ENCODE measurements at regions not wholly inside any gene's neighbourhood (a gene's known extent, or its start where the extent isn't known, plus 50 kb on each side); places are given as distances from the start of the nearest gene placed in this dataset.

DNA sequence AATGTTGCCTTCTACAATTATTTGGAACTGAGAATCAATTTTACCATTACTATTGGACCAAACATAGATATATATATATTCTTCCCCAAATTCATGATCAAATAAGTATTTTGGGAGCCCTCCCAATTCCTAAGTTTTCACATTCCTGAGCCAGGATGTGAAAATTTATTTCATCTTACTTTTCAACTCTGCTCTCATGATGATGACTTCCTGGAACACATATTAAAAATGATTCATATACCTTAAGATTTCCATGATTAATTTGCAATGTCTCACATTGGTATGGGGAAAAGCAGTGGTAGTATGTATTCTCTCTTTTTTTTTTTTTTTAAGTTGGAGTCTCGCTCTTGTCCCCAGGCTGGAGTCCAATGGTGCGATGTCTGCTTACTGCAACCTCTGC, 596.1 kb upstream of the ZEB2 start:
- H3K27me3 ChIP-seq (ENCODE audit: control insufficient read depth in 1 of 2, insufficient read depth in 2 of 2, low read length in 1 of 2), result no peaks in the 10 kb centered on the region
- no peaks in the 10 kb centered on the region for H3K36me3 ChIP-seq (ENCODE audit: control insufficient read depth in 1 of 2, insufficient read depth in 2 of 2, low read length in 1 of 2)
- 86 to 97% methylated on average over 2 of the region's 2 CpGs for WGBS, 2 donors
- H3K4me1 ChIP-seq (ENCODE audit: control insufficient read depth in 1 of 2, insufficient read depth in 2 of 2, low read length in 2 of 2), result peaks cover 0 to 2% of the 10 kb centered on the region in 2 donors
- intact Hi-C loops (cut with DNase I), result no loop called here
- ATAC-seq (ENCODE audit: low FRiP score) (no peak), DNase-seq (no peak)
- no peak overlapping the region for H3K27ac ChIP-seq (ENCODE audit: low read depth in 1 of 2, low read length in 2 of 2)
- no peaks in the 10 kb centered on the region for H3K9me3 ChIP-seq (ENCODE audit: control insufficient read depth, low read length)
- H3K4me3 ChIP-seq (ENCODE audit: low read length in 2 of 2), result no peak overlapping the region

GRCh38 chr2:145114726-145115125, 594.8 kb upstream of the ZEB2 start:
- intact Hi-C loops (cut with DNase I), result no loop called here
- no peaks in the 10 kb centered on the region for H3K9me3 ChIP-seq (ENCODE audit: control insufficient read depth, low read length)
- 4 to 6% methylated on average over 2 of the region's 2 CpGs for WGBS, 2 donors
- no peak overlapping the region for H3K27ac ChIP-seq (ENCODE audit: low read depth in 1 of 2, low read length in 2 of 2)
- ATAC-seq (ENCODE audit: low FRiP score) (no peak), DNase-seq (no peak)
- H3K4me1 ChIP-seq (ENCODE audit: control insufficient read depth in 1 of 2, insufficient read depth in 2 of 2, low read length in 2 of 2), result peaks cover 0 to 2% of the 10 kb centered on the region in 2 donors
- H3K27me3 ChIP-seq (ENCODE audit: control insufficient read depth in 1 of 2, insufficient read depth in 2 of 2, low read length in 1 of 2), result no peaks in the 10 kb centered on the region
- H3K36me3 ChIP-seq (ENCODE audit: control insufficient read depth in 1 of 2, insufficient read depth in 2 of 2, low read length in 1 of 2), result no peaks in the 10 kb centered on the region
- no peak overlapping the region for H3K4me3 ChIP-seq (ENCODE audit: low read length in 2 of 2)

- no peak for DNase-seq
- no peaks in the 10 kb centered on the region for H3K27me3 ChIP-seq (ENCODE audit: control insufficient read depth in 1 of 2, insufficient read depth in 2 of 2, low read length in 1 of 2)
- H3K4me1 ChIP-seq (ENCODE audit: control insufficient read depth in 1 of 2, insufficient read depth in 2 of 2, low read length in 2 of 2), result peaks cover 0 to 2% of the 10 kb centered on the region in 2 donors
- H3K9me3 ChIP-seq (ENCODE audit: control insufficient read depth, low read length), result no peaks in the 10 kb centered on the region
- no peak overlapping the region for H3K4me3 ChIP-seq (ENCODE audit: low read length in 2 of 2)
- H3K27ac ChIP-seq (ENCODE audit: low read depth in 1 of 2, low read length in 2 of 2), result no peak overlapping the region
- no peaks in the 10 kb centered on the region for H3K36me3 ChIP-seq (ENCODE audit: control insufficient read depth in 1 of 2, insufficient read depth in 2 of 2, low read length in 1 of 2)
- no peak for ATAC-seq (ENCODE audit: low FRiP score)
- intact Hi-C loops (cut with DNase I), result no loop called here
Measured at GRCh38 chr2:145112467-145112866, 592.5 kb upstream of the ZEB2 start.

GRCh38 chr2:145110668-145111356, 590.9 kb upstream of the ZEB2 start:
- H3K9me3 ChIP-seq (ENCODE audit: control insufficient read depth, low read length), result no peaks in the 10 kb centered on the region
- WGBS, 2 donors, result 60 to 69% methylated on average over 3 of the region's 3 CpGs
- H3K36me3 ChIP-seq (ENCODE audit: control insufficient read depth in 1 of 2, insufficient read depth in 2 of 2, low read length in 1 of 2), result no peaks in the 10 kb centered on the region
- ATAC-seq (ENCODE audit: low FRiP score), result no peak
- peaks cover 0 to 2% of the 10 kb centered on the region in 2 donors for H3K4me1 ChIP-seq (ENCODE audit: control insufficient read depth in 1 of 2, insufficient read depth in 2 of 2, low read length in 2 of 2)
- no peaks in the 10 kb centered on the region for H3K27me3 ChIP-seq (ENCODE audit: control insufficient read depth in 1 of 2, insufficient read depth in 2 of 2, low read length in 1 of 2)
- no peak for DNase-seq
- H3K27ac ChIP-seq (ENCODE audit: low read depth in 1 of 2, low read length in 2 of 2), result no peak overlapping the region
- intact Hi-C loops (cut with DNase I), result no loop called here
- no peak overlapping the region for H3K4me3 ChIP-seq (ENCODE audit: low read length in 2 of 2)

DNA sequence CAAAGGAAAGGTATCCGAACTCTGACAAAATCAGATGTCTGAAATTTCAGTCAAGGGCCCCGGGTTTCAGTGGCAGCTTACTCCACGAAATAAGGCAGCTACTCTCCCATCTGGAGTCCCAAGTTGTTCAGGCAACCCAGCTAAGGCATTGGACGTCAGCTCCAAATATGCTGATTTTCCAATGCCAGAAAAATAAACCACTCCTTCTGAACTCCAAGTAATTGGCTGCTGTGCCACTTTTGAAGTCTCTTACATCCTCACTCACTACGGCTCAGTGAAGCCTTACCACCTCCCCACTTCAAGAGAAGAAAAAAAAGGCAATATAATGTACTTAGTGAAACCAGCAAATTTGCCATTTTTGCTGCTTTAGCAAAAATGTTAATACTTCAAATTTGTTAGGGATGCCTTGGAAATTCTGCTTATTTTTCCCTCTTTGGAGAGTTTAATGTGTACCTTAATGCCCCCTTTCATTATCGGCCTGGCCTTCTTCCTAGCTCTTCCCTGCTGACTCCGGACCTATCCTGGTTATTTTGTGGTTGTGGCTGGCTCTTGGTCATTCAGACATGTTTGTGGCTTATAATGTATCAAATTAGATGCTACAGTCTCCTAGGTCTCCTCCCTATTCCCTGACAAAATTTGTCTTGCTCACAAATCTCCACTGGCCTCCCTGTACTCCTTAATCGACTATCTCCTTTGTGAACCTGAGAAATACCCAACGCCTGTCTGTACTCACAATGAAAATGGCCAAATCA, 589.2 kb upstream of the ZEB2 start:
- DNase-seq, result no peak

DNA sequence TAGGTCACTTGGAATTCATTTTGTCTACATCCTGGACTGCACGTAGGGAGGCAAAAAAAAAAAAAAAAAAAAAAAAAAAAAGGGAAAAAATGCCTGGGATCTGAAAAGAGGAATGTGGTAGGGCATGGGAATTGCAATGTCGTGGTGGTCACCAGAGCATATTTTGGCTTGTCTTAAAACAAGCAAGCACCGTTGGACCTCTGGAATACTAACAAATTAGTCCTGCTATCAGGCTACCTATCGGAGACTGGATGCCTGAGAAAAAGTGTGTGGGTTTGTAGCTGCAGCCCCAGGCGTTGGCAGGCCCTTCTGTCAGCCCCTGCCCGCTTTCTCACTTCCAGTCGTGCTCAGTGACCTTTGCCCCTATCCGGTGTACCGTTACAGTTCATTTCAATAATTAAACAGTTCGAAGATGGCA, 588.5 kb upstream of the ZEB2 start:
- ATAC-seq (ENCODE audit: low FRiP score), result no peak

More for the DNA sequence above, 589.2 kb upstream of the ZEB2 start:
- WGBS, 2 donors, result 70 to 75% methylated on average over 9 of the region's 9 CpGs
- intact Hi-C loops (cut with DNase I), result loop anchor here in 1 of 2 donors (5.0 kb wide), 1 partner anchor 102 kb away; no protein-coding TSS in a partner anchor
- no peaks in the 10 kb centered on the region for H3K36me3 ChIP-seq (ENCODE audit: control insufficient read depth in 1 of 2, insufficient read depth in 2 of 2, low read length in 1 of 2)
- no peaks in the 10 kb centered on the region for H3K9me3 ChIP-seq (ENCODE audit: control insufficient read depth, low read length)
- H3K4me3 ChIP-seq (ENCODE audit: low read length in 2 of 2), result no peak overlapping the region
- H3K27me3 ChIP-seq (ENCODE audit: control insufficient read depth in 1 of 2, insufficient read depth in 2 of 2, low read length in 1 of 2), result no peaks in the 10 kb centered on the region
- ATAC-seq (ENCODE audit: low FRiP score), result no peak
- H3K27ac ChIP-seq (ENCODE audit: low read depth in 1 of 2, low read length in 2 of 2), result no peak overlapping the region
- H3K4me1 ChIP-seq (ENCODE audit: control insufficient read depth in 1 of 2, insufficient read depth in 2 of 2, low read length in 2 of 2), result peaks cover 0 to 2% of the 10 kb centered on the region in 2 donors

GRCh38 chr2:145106293-145106692, 586.4 kb upstream of the ZEB2 start:
- H3K27ac ChIP-seq (ENCODE audit: low read depth in 1 of 2, low read length in 2 of 2), result no peak overlapping the region
- WGBS, 2 donors, result 94 to 95% methylated on average over 5 of the region's 5 CpGs
- no peak for ATAC-seq (ENCODE audit: low FRiP score)

More for the DNA sequence above, 588.5 kb upstream of the ZEB2 start:
- no peak overlapping the region for H3K27ac ChIP-seq (ENCODE audit: low read depth in 1 of 2, low read length in 2 of 2)
- H3K36me3 ChIP-seq (ENCODE audit: control insufficient read depth in 1 of 2, insufficient read depth in 2 of 2, low read length in 1 of 2), result no peaks in the 10 kb centered on the region
- intact Hi-C loops (cut with DNase I), result loop anchor here in 1 of 2 donors (5.0 kb wide), 1 partner anchor 101 kb away; no protein-coding TSS in a partner anchor
- WGBS, 2 donors, result 50 to 58% methylated on average over 10 of the region's 10 CpGs
- no peak for DNase-seq
- no peaks in the 10 kb centered on the region for H3K9me3 ChIP-seq (ENCODE audit: control insufficient read depth, low read length)
- no peaks in the 10 kb centered on the region for H3K4me1 ChIP-seq (ENCODE audit: control insufficient read depth in 1 of 2, insufficient read depth in 2 of 2, low read length in 2 of 2)
- no peak overlapping the region for H3K4me3 ChIP-seq (ENCODE audit: low read length in 2 of 2)
- H3K27me3 ChIP-seq (ENCODE audit: control insufficient read depth in 1 of 2, insufficient read depth in 2 of 2, low read length in 1 of 2), result no peaks in the 10 kb centered on the region

GRCh38 chr2:145102706-145103105, 582.8 kb upstream of the ZEB2 start:
- DNase-seq (no peak), ATAC-seq (ENCODE audit: low FRiP score) (no peak)
- Histone ChIP-seq H3K27me3 (ENCODE audit: control insufficient read depth in 1 of 2, insufficient read depth in 2 of 2, low read length in 1 of 2) (no peaks in the 10 kb centered on the region), H3K9me3 (ENCODE audit: control insufficient read depth, low read length) (no peaks in the 10 kb centered on the region), H3K4me3 (ENCODE audit: low read length in 2 of 2) (no peak overlapping the region), H3K27ac (ENCODE audit: low read depth in 1 of 2, low read length in 2 of 2) (no peak overlapping the region), H3K36me3 (ENCODE audit: control insufficient read depth in 1 of 2, insufficient read depth in 2 of 2, low read length in 1 of 2) (no peaks in the 10 kb centered on the region), H3K4me1 (ENCODE audit: control insufficient read depth in 1 of 2, insufficient read depth in 2 of 2, low read length in 2 of 2) (no peaks in the 10 kb centered on the region)
- intact Hi-C loops (cut with DNase I), result no loop called here
- WGBS, 2 donors, result 97 to 98% methylated on average over 2 of the region's 2 CpGs

More at GRCh38 chr2:145106293-145106692, 586.4 kb upstream of the ZEB2 start:
- H3K4me1 ChIP-seq (ENCODE audit: control insufficient read depth in 1 of 2, insufficient read depth in 2 of 2, low read length in 2 of 2), result no peaks in the 10 kb centered on the region
- no peak overlapping the region for H3K4me3 ChIP-seq (ENCODE audit: low read length in 2 of 2)
- DNase-seq, result no peak
- H3K36me3 ChIP-seq (ENCODE audit: control insufficient read depth in 1 of 2, insufficient read depth in 2 of 2, low read length in 1 of 2), result no peaks in the 10 kb centered on the region
- intact Hi-C loops (cut with DNase I), result loop anchor here in 1 of 2 donors (5.0 kb wide), 1 partner anchor 99 kb away; no protein-coding TSS in a partner anchor
- no peaks in the 10 kb centered on the region for H3K9me3 ChIP-seq (ENCODE audit: control insufficient read depth, low read length)
- H3K27me3 ChIP-seq (ENCODE audit: control insufficient read depth in 1 of 2, insufficient read depth in 2 of 2, low read length in 1 of 2), result no peaks in the 10 kb centered on the region

- H3K36me3 ChIP-seq (ENCODE audit: control insufficient read depth in 1 of 2, insufficient read depth in 2 of 2, low read length in 1 of 2), result no peaks in the 10 kb centered on the region
- no peak overlapping the region for H3K4me3 ChIP-seq (ENCODE audit: low read length in 2 of 2)
- no peak for ATAC-seq (ENCODE audit: low FRiP score)
- H3K27me3 ChIP-seq (ENCODE audit: control insufficient read depth in 1 of 2, insufficient read depth in 2 of 2, low read length in 1 of 2), result no peaks in the 10 kb centered on the region
- intact Hi-C loops (cut with DNase I), result no loop called here
- H3K27ac ChIP-seq (ENCODE audit: low read depth in 1 of 2, low read length in 2 of 2), result no peak overlapping the region
- no peak for DNase-seq
- no peaks in the 10 kb centered on the region for H3K9me3 ChIP-seq (ENCODE audit: control insufficient read depth, low read length)
- WGBS, 2 donors, result 97 to 100% methylated on average over 1 of the region's 1 CpG
- no peaks in the 10 kb centered on the region for H3K4me1 ChIP-seq (ENCODE audit: control insufficient read depth in 1 of 2, insufficient read depth in 2 of 2, low read length in 2 of 2)
Measured at GRCh38 chr2:145100301-145100700, 580.4 kb upstream of the ZEB2 start.
